D721Med (cell line): ENCODE measurements at regions not wholly inside any gene's neighbourhood (a gene's known extent, or its start where the extent isn't known, plus 50 kb on each side); places are given as distances from the start of the nearest gene placed in this dataset.

ENCODE experiments used
- DNase-seq: peaks from one replicate; pipeline ENCODE4 v3.0.0; 2011; ENCODE audit warnings: low spot score; ENCODE audit not compliant: insufficient read length
- FAIRE-seq: peaks from 2 replicates; lab custom pipeline; 2011; peaks lifted over from hg19 to GRCh38; lab: Jason Lieb, UNC
- CTCF ChIP-seq: IDR thresholded peaks from 2 replicates; pipeline ENCODE4 v1.5.1; 2012; ENCODE audit warnings: mild to moderate bottlenecking, control low read depth; ENCODE audit not compliant: insufficient read depth; ENCODE audit errors: missing control alignments

- no peak for TF ChIP-seq CTCF
- DNase-seq (no peak), FAIRE-seq (no peak)
Measured at GRCh38 chr1:67572594-67573221, 112.3 kb upstream of the GADD45A start.

- DNase-seq (no peak), FAIRE-seq (no peak)
- TF ChIP-seq CTCF = no peak
Measured at GRCh38 chr1:67573311-67573872, 111.6 kb upstream of the GADD45A start.

DNA sequence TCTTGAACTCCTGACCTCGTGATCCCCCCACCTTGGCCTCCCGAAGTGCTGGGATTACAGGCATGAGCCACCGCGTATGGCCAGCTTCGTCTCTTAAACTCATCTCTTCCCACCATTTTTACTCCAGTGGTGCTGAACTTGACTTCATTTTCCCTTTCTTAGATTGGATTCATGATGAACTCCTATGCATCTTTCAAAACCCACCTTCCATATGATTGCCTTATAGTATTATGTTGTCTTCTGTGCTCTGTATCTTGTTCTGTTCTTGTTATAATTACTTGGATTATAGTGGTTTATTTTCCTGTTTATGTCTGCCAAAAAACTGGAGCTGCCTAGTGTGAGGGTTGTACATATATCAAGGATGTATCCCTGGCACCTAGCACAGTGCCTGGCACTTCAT lies 110.8 kb upstream of the GADD45A start:
- FAIRE-seq (no peak), DNase-seq (no peak)
- no peak for TF ChIP-seq CTCF

GRCh38 chr1:67575861-67576260 lies 109.1 kb upstream of the GADD45A start:
- FAIRE-seq (no peak), DNase-seq (no peak)
- TF ChIP-seq CTCF = no peak

GRCh38 chr1:67576474-67576873 lies 108.5 kb upstream of the GADD45A start:
- TF ChIP-seq CTCF = no peak
- no peak for DNase-seq
- FAIRE-seq = no peak

DNA sequence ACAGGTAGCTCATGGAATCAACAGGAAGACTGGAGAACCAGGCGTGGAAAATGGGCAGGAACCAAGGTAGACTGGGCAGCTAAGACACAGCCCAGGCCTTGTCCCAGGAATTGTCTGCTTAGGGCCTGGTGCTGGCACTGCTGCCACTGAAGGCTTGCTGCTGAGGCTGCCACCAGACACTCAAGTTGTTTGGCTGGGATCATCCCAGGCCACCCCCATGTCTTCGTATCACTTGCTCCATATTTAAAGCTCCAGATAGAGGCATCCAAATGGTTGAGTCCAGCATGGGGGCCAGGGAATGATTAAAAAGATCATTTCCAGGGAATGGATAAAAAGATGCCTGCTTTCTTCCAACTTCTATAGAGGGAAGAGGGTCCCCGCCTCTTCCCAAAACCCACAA lies 107.4 kb upstream of the GADD45A start:
- no peak for FAIRE-seq
- DNase-seq = no peak
- no peak for TF ChIP-seq CTCF

- no peak for TF ChIP-seq CTCF
- FAIRE-seq (no peak), DNase-seq (no peak)
Measured at GRCh38 chr1:67578397-67579020, 106.5 kb upstream of the GADD45A start.
